SK-N-SH (cell line): ENCODE measurements at regions not wholly inside any gene's neighbourhood (a gene's known extent, or its start where the extent isn't known, plus 50 kb on each side); places are given as distances from the start of the nearest gene placed in this dataset.

Source experiments
- CTCF ChIA-PET: fragments of 300-600, 350-600 bp; formaldehyde crosslinking; extraction: SDS; loops from one replicate; lab custom pipeline; 2021; lab: Yijun Ruan, JAX
- POLR2A ChIA-PET: fragments of 350-600 bp; sonication (Branson Sonifier 250); formaldehyde crosslinking; extraction: SDS; loops from one replicate; lab custom pipeline; 2020; ENCODE audit warnings: antibody characterized with exemption, inconsistent platforms; lab: Yijun Ruan, JAX
- DNase-seq: peaks from one replicate; pipeline ENCODE4 v3.0.0; 2012
- H2AFZ ChIP-seq: fragments of 200-600 bp; sonication (generic); 2 replicates; pipeline ENCODE4 v1.8.1; 2016; ENCODE audit warnings: antibody characterized with exemption, mild to moderate bottlenecking, low read depth
- H3F3A ChIP-seq: fragments of 200-600 bp; sonication (generic); replicated peaks from 2 replicates; pipeline ENCODE3; 2016; ENCODE audit warnings: antibody characterized with exemption, mild to moderate bottlenecking; ENCODE audit not compliant: insufficient read depth
- H3K27ac ChIP-seq, 2 experiments: fragments of 200-500 bp in 1 of 2; fragments of 200-600 bp in 1 of 2; sonication (Bioruptor generic) in 1 of 2; sonication (generic), shearing (Covaris generic) in 1 of 2; 2 replicates each; pipeline versions ENCODE4 v1.5.1 to v1.6.1; 2014 to 2016; ENCODE audit warnings: low read depth in 2 of 2, inconsistent platforms in 1 of 2, low read length in 1 of 2, mild to moderate bottlenecking in 1 of 2, mixed read lengths in 1 of 2
- H3K27me3 ChIP-seq: fragments of 200-600 bp; sonication (generic), shearing (Covaris generic); 2 replicates; pipeline ENCODE4 v1.6.1; 2016; ENCODE audit warnings: mixed run types; ENCODE audit not compliant: insufficient read depth
- H3K36me3 ChIP-seq, 2 experiments: fragments of 200-500 bp in 1 of 2; fragments of 200-600 bp in 1 of 2; sonication (Bioruptor generic) in 1 of 2; sonication (generic) in 1 of 2; replicated peaks in 1 of 2; 2 replicates each; pipeline versions ENCODE3 to v1.5.1; 2014 to 2016; ENCODE audit warnings: low read length in 1 of 2, mild to moderate bottlenecking in 1 of 2; ENCODE audit not compliant: insufficient read depth in 2 of 2, control insufficient read depth in 1 of 2
- H3K4me1 ChIP-seq, 2 experiments: fragments of 200-500 bp in 1 of 2; fragments of 200-600 bp in 1 of 2; sonication (Bioruptor generic) in 1 of 2; sonication (generic), shearing (Covaris generic) in 1 of 2; 2 replicates each; pipeline versions ENCODE4 v1.5.1 to v1.6.1; 2014 to 2016; ENCODE audit warnings: low read depth in 1 of 2, low read length in 1 of 2, mixed run types in 1 of 2; ENCODE audit not compliant: insufficient read depth in 2 of 2, control insufficient read depth in 1 of 2
- H3K4me2 ChIP-seq: fragments of 200-600 bp; sonication (generic), shearing (Covaris generic); 2 replicates; pipeline ENCODE4 v1.6.1; 2017; ENCODE audit warnings: mixed run types
- H3K4me3 ChIP-seq, 2 experiments: fragments of 200-500 bp in 1 of 2; fragments of 200-600 bp in 1 of 2; sonication (Bioruptor generic) in 1 of 2; sonication (generic), shearing (Covaris generic) in 1 of 2; 2 replicates each; pipeline versions ENCODE4 v1.5.1 to v1.8.1; 2014 to 2016; ENCODE audit warnings: low read depth in 2 of 2, inconsistent platforms in 1 of 2, low read length in 1 of 2, mild to moderate bottlenecking in 1 of 2, mixed read lengths in 1 of 2, moderate library complexity in 1 of 2
- H3K79me2 ChIP-seq: fragments of 200-600 bp; sonication (generic); 2 replicates; pipeline ENCODE4 v1.8.1; 2017; ENCODE audit warnings: mild to moderate bottlenecking; ENCODE audit not compliant: insufficient read depth
- H3K9ac ChIP-seq: fragments of 200-600 bp; sonication (generic); 2 replicates; pipeline ENCODE4 v1.6.1; 2017; ENCODE audit warnings: mixed run types
- H3K9me2 ChIP-seq: fragments of 200-600 bp; sonication (generic); 2 replicates; pipeline ENCODE4 v1.6.1; 2017; ENCODE audit warnings: mixed run types
- H3K9me3 ChIP-seq: fragments of 200-600 bp; sonication (generic); 2 replicates; pipeline ENCODE4 v1.6.1; 2017; ENCODE audit warnings: mixed run types, mild to moderate bottlenecking, moderate library complexity
- H4K20me1 ChIP-seq: fragments of 200-600 bp; sonication (generic); 2 replicates; pipeline ENCODE4 v1.6.1; 2017; ENCODE audit warnings: mild to moderate bottlenecking, mixed run types; ENCODE audit not compliant: insufficient read depth
- FOSL2 ChIP-seq: IDR thresholded peaks from 2 replicates; pipeline ENCODE4 v1.4.0; 2012; ENCODE audit warnings: low read depth, mild to moderate bottlenecking, moderate library complexity, borderline replicate concordance
- FOXJ3 ChIP-seq: sonication (generic); formaldehyde crosslinking; IDR thresholded peaks from 2 replicates; pipeline ENCODE4 v1.5.1; 2020; ENCODE audit warnings: mild to moderate bottlenecking, missing genetic modification reagents
- FOXM1 ChIP-seq: IDR thresholded peaks from 2 replicates; pipeline ENCODE4 v1.4.0; 2012; ENCODE audit warnings: low read depth, mild to moderate bottlenecking
- GABPA ChIP-seq: IDR thresholded peaks from 2 replicates; pipeline ENCODE4 v1.4.0; 2012; ENCODE audit warnings: low read depth, mild to moderate bottlenecking
- MXI1 ChIP-seq: IDR thresholded peaks from 2 replicates; pipeline ENCODE4 v1.6.1; 2012; ENCODE audit warnings: mild to moderate bottlenecking, low read depth, low read length, improper control_type of control experiment
- NFIC ChIP-seq: IDR thresholded peaks from 2 replicates; pipeline ENCODE4 v1.4.0; 2012; ENCODE audit warnings: borderline replicate concordance
- RCOR1 ChIP-seq: fragments of 150-350 bp; IDR thresholded peaks from 2 replicates; pipeline ENCODE4 v1.6.1; 2017; ENCODE audit warnings: antibody characterized with exemption, low read length
- RXRA ChIP-seq: IDR thresholded peaks from 2 replicates; pipeline ENCODE4 v1.4.0; 2012; ENCODE audit warnings: low read depth, mild to moderate bottlenecking, borderline replicate concordance
- TAF1 ChIP-seq: IDR thresholded peaks from 2 replicates; pipeline ENCODE4 v1.6.1; 2012; ENCODE audit warnings: low read depth, mild to moderate bottlenecking, low read length, moderate library complexity, borderline replicate concordance
- TCF12 ChIP-seq: IDR thresholded peaks from 2 replicates; pipeline ENCODE4 v1.4.0; 2012
- WGBS: methylation state at CpG from one replicate; pipeline ENCODE4 v1.1.6; 2017; ENCODE audit warnings: low lambda C conversion rate; 5-methylcytosine and 5-hydroxymethylcytosine counted together
- TF ChIP-seq, protein P1 (sequence below): fragments of 150-350 bp; IDR thresholded peaks from 2 replicates; pipeline ENCODE4 v1.6.1; 2016; ENCODE audit warnings: mild to moderate bottlenecking, low read depth, low read length
- TF ChIP-seq, protein P2 (sequence below): fragments of 150-350 bp; IDR thresholded peaks from 2 replicates; pipeline ENCODE4 v1.6.1; 2017; ENCODE audit warnings: antibody characterized with exemption, low read length, low read depth, borderline replicate concordance
- TF ChIP-seq, protein P3 (sequence below): IDR thresholded peaks from 2 replicates; pipeline ENCODE4; 2012

DNA sequence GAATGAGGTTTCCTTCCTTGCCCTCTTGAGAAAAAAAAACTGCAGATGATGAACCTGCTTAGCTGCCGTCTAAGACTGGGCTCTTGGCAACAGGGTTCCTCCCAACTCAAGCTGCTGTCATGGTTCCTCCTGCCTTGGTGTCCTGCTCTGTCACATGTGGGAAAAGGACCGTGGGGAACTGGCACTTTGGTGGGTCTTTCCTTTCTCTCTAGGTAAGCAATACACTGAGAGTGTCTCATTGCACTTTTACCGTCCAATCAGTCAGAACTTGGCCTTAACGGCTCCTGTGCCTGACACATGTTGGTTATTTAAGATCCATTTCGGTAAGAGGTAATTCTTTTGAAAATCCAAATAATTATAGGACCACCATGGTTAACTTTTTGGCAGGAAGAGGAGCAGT, 60.8 kb upstream of the RNF152 start (continued):
- TF ChIP-seq MXI1 (no peak), FOSL2 (no peak), NFIC (no peak), RCOR1 (no peak)
- TF ChIP-seq, protein P1, sequence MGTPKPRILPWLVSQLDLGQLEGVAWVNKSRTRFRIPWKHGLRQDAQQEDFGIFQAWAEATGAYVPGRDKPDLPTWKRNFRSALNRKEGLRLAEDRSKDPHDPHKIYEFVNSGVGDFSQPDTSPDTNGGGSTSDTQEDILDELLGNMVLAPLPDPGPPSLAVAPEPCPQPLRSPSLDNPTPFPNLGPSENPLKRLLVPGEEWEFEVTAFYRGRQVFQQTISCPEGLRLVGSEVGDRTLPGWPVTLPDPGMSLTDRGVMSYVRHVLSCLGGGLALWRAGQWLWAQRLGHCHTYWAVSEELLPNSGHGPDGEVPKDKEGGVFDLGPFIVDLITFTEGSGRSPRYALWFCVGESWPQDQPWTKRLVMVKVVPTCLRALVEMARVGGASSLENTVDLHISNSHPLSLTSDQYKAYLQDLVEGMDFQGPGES, result no peak

DNA sequence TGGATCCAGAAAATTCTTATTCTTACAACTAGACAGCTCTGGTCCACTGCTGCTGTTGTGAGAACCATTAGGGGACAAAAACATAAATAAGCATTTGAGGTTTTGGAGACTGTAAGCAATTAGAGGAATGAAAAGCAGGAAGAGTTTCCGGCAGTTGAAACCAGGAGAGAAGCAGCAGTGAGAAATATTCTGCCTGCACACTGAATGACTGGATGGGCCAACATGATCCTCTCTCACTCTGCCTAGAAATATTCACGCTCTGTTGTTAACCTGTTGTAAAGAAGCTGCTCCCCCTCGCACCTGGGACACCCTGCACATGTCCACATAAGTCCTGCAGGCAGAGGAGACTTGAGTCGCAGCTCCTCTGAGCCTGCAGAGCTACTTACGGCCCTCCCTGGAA, 60.4 kb upstream of the RNF152 start:
- H2AFZ ChIP-seq, result no peak overlapping the region
- ChIA-PET POLR2A (no interaction called here), CTCF (interaction anchor here (0.6 kb wide), 1 partner anchor 59 kb away, joined by 3 read pairs; no protein-coding TSS in a partner anchor)
- H3K9me2 ChIP-seq, result no peaks in the 10 kb centered on the region
- H3K9me3 ChIP-seq, result no peaks in the 10 kb centered on the region
- no peaks in the 10 kb centered on the region for H3K36me3 ChIP-seq
- no peaks in the 10 kb centered on the region for H3K79me2 ChIP-seq
- no peak overlapping the region for H3K4me3 ChIP-seq
- no peaks in the 10 kb centered on the region for H3K27me3 ChIP-seq
- H3K4me1 ChIP-seq, result peaks cover 0 to 5% of the 10 kb centered on the region in 2 experiments; a peak in 3 of 4 replicates
- no peak for DNase-seq
- H3F3A ChIP-seq, result peaks cover 8% of the 10 kb centered on the region
- H3K9ac ChIP-seq, result no peak overlapping the region
- TF ChIP-seq FOXM1 (no peak), FOXJ3 (CRISPR knock-in tag) (no peak), GABPA (no peak), TCF12 (no peak), FOSL2 (no peak), RXRA (no peak), TAF1 (no peak)
- TF ChIP-seq, protein P1, result no peak
- TF ChIP-seq, protein P2, sequence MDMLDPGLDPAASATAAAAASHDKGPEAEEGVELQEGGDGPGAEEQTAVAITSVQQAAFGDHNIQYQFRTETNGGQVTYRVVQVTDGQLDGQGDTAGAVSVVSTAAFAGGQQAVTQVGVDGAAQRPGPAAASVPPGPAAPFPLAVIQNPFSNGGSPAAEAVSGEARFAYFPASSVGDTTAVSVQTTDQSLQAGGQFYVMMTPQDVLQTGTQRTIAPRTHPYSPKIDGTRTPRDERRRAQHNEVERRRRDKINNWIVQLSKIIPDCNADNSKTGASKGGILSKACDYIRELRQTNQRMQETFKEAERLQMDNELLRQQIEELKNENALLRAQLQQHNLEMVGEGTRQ, result no peak
- TF ChIP-seq, protein P3, sequence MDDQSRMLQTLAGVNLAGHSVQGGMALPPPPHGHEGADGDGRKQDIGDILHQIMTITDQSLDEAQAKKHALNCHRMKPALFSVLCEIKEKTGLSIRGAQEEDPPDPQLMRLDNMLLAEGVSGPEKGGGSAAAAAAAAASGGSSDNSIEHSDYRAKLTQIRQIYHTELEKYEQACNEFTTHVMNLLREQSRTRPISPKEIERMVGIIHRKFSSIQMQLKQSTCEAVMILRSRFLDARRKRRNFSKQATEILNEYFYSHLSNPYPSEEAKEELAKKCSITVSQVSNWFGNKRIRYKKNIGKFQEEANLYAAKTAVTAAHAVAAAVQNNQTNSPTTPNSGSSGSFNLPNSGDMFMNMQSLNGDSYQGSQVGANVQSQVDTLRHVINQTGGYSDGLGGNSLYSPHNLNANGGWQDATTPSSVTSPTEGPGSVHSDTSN, result no peak
- no peak overlapping the region for H3K4me2 ChIP-seq
- H3K27ac ChIP-seq, result peak overlapping the region; percentile 7 to 74; a peak in 2 of 4 replicates
- no peaks in the 10 kb centered on the region for H4K20me1 ChIP-seq
- WGBS, result 93% methylated on average over 5 of the region's 5 CpGs
